OCI-M2 (cell line): ENCODE measurements at regions not wholly inside any gene's neighbourhood (a gene's known extent, or its start where the extent isn't known, plus 50 kb on each side); places are given as distances from the start of the nearest gene placed in this dataset.

Experiments used
- DNase-seq: peaks from one replicate; lab custom pipeline; 2025; ENCODE audit not compliant: unreplicated experiment; lab: John Stamatoyannopoulos, UW

DNA sequence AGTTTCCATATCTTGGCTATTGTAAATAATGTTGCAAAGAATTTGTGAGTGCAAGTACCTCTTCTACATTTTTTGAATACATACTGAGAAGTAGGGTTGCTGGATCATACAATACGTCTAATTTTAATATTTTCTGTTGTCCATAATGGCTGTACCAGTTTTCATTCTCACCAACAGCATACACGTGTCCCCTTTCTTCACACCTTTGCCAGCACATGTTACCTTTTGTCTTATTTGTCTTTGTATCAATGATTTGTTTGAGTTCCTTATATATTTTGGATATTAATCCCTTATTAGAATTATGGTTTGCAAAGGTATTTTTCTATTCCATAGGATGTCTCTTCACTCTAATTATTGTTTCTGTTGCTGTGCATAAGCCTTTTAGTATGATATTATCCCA is 904.3 kb downstream of the METTL15 start:
- no peak for DNase-seq

DNA sequence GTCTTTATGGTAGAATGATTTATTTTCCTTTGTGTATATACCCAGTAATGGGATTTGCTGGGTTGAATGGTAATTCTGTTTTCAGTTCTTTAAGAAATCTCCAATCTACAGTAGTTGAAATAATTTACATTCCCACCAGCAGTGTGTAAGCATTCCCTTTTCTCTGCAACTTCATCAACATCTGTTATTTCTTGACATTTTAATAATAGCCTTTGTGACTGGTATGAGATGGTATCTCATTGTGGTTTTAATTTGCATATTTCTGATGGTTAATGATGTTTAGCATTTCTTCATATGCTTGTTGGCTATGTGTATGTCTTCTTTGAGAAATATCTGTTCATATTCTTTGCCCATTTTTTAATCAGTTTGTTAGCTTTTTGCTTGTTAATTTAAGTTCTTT is 901.2 kb downstream of the METTL15 start:
- no peak for DNase-seq

DNA sequence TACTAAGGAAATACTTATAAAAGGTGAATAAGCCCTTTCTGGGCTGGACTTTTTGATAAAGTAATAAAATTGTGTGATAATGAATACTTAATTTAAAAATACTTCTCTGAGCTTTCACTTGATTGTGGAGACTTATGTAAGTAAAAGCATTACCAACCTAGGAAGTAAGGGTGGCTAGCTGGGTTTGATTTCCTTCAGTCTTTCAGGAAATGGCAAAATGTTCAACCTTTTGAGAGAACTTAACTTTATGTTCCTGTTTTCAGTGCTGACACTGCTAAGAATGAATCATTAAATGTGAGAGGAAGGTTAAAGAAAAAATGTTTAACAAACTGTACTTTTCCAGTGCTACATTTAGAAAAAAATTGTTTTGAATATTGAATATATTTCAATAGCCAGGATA is 900.3 kb downstream of the METTL15 start:
- no peak for DNase-seq

DNA sequence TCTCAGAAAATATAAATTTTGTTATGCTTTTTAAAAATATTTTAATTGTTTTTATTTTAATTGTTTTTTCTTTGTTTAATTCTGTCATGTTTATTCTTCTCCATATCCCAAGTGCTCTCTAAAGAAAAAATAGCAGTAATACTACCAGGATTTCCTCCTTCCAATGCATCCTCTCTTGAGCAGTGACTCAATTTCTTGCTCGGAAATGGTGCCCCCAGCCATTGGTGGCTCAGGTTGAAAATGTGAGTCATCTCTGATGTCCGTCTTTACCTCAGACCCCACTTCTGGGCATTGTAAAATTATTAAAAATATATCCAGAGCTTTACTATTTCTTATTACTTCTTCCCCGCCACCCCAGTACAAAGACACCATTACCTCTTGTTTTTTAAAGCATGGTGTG is 898.5 kb downstream of the METTL15 start:
- no peak for DNase-seq

DNA sequence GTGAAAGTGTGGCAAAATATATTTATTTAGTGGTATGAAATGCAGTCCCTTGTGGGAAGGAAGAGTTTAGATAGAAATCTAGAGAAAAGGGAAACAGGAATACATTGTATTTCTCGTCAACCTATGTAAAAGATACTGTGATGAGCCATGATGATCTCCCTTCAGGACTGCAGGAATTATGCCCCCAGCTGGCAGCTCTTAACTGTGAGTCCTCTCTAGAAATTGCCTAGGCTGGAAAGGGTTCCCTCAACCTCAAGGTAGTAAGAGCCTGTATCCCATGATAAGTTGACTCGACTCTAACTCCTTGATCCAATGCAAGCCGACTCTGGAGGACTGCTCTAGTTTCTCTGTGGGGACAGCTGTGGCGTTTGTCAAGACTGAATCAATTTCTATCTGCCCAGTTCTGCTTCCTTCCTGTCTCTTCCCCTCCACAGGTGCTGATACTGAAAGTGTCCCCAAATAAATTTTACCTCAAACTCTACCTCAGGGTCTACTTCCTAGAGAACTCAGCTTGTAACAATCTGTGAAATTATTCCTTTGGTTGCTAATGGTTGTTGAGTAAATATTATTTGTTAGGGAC is 897.3 kb downstream of the METTL15 start:
- no peak for DNase-seq

DNA sequence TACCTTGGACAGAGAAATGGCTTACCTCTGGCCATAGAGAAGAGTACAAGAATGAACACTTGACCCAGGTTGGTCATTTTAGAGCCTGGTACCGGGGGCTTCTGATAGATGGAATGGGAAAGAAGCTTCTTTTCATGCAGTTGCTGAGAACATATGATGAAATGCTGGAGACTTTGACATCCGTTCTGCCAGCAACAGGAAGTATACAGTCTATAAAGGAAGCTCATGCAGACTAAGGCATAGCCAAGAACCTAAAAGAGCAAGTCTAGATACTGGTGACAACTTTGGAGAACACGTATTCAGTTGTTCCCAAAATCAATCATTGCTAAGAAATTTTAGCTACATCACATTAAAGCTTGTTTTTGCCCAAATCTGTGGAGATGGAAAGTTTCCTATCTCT is 894.6 kb downstream of the METTL15 start:
- DNase-seq: no peak

DNA sequence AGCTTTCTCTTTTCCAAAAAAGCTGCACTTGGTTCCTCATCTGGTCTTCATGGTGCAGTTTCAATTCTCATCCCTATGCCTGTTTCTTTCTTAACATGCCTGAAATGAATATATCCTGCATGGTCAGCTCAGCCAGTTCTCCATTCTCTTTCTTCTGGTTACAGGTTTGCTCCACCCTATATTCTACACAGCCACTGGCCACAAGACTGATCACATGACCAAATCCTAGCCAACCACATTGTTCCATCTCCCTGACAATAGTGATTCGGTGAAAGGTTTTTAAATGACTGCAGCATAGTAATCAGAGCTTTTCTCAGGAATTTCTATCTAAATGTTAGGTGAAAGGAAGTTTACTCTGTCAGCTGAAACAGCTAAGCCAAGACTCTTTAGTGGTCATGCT is 891.4 kb downstream of the METTL15 start:
- DNase-seq: no peak

DNA sequence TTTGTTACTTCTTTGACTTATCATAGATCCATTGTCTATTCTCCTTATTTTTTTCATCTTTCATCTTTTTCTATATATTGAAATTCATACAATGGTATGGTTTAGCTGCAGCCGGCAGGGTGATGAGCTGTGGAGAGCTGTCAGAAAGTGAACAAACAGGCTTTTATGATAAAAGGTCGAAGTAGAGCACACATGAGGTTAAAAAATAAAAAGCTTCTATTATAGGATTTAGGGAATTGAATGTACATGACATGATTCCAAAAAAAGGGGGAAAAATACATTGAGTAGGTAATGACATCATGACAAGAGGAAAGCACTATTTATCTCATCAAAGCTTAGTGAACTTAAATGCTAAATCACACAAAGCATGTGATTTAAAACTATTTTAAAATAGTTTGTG is 884.8 kb downstream of the METTL15 start:
- DNase-seq: no peak

DNA sequence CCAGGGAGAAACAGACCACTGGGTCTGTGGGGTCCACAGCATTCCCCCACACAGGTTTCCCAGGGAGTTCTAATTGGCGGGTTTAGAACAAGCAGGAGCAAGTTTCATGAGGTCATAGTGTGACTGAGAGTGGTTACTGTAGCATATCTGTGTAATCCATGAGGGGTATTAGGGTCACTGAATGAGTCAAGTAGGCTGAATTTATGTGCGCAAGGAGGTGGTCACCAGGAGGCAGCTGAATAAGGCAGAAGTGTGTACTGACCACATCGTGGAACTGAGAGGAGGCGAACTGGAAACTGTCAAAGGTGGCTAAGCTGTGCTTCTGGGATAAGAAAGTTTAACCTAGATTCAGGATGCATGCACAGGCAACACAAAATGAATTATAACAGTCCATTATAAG is 876.0 kb downstream of the METTL15 start:
- DNase-seq: no peak

DNA sequence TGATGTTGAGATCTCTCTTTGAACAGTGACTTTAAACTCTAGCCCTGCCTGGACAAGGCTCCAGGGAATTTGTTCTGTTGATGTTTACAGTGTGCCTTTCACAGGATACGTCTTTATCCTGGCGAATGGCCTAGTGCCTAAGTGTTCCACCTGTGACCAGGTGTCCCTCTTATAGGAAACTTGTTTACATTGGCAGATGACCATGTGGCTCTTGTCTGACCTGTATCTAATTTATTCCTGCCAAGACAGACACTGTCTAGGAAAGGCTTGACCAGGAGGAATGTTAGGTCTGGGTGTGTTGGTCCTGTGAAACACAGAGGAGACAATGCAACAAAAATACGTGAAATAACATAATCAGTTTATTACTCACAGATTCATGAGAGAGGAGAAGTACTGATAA is 875.6 kb downstream of the METTL15 start:
- DNase-seq: no peak

DNA sequence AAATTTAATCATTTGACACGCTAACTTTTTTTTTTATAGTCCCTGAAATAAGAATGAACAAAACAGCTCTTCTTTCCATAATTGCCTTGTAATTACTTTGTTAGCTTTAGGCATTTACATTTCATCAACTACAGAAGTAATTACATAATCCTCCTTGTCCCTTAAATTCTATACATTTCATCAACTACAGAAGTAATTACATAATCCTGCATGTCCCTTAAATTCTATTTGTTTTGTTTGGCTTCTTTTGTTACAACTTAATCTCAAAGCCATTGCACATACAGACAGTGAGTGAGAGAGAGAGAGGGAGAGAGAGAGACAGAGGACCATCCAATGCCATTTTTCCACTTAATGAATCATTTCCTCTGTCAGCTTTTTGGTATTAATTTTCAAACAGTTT is 873.2 kb downstream of the METTL15 start:
- DNase-seq: no peak

DNA sequence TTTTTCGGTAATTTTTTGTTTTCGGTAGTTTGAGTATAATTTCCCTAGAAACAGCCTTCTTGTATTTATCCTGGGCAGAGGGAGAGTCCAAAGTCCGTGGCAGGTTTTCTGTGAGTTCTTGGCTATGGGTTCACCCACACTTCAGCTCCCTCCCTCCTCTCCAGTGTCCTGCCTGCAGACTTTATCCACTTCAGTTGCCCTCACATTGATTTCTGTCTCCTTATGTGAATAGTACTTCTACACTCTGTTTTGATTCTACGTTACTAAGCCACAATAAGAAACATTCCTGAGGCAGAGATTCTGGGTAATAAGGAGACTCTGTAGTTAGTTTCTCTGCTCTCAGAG is 868.6 kb downstream of the METTL15 start:
- no peak for DNase-seq

DNA sequence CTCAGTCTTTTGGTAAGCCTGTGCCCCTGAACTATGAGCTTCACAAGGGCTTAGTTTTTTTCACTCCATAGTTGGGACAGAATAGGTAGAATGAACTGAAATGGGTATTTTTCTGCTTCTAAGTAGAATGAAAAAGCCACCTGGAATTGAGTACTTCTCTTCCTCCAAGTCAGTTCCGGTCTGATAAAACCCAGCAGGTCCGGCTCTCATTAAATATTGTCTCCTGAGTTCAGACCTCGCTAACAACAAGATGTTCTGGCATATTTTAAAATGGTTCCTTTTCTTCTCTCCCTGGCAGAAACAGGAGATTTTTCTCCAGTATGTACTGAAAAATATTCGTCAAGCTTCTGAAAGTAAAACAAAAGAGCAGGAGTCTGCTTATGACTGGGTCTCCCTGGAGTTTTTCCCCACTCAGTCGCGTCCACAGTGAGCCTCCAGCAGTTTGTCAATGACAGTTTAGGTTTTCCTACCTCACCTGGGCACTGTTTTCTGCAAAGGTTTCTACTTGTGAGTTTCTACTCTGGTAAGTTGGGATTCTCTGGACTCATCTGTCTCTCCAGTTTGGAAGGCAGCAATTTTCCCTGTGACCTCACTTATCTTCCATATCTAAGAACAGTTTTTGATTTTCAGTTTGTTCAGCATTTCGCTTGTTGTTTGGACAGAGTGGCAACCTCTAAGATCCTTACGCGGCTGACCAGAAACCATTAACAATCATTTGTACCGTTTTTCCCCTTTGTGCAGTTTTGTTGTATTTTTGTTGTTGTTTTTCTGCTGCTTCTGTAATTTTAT is 868.0 kb downstream of the METTL15 start:
- no peak for DNase-seq

DNA sequence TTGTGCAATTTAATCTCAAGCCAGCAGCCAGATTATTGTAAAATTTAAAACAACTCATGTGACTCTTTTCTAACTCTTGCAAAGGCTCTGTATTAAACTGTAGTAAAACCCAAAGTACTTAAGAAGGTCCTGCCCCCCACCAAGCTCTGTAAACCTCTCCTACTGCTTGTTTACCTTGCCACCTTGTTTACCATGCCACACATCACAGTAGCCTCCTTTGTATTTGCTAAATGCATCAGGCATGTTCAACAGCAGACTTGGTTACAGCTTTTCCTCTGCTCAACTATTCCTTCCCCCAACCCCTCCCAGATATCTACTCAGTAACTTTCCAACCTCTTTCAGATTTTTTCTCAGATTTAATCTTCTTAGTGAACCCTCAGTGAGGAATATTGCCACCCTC is 861.6 kb downstream of the METTL15 start:
- no peak for DNase-seq

DNA sequence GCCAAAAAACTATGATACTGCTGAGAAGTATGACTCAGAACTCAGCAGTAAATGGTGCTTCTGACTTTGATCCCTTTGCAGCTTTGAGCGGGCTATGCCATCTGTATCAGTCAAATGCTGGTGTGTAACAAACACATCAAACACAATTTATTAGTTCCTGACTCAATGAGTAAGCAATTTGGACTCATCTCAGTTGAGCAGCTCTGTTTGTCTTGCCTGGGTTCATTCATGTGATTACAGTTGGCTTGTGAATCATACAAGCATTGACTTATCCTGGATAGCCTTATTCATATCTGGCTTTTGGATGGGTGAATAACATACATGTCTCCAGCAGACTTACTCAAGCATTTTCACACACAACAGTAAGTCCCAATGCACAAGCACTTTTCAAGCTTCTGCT is 858.8 kb downstream of the METTL15 start:
- no peak for DNase-seq

DNA sequence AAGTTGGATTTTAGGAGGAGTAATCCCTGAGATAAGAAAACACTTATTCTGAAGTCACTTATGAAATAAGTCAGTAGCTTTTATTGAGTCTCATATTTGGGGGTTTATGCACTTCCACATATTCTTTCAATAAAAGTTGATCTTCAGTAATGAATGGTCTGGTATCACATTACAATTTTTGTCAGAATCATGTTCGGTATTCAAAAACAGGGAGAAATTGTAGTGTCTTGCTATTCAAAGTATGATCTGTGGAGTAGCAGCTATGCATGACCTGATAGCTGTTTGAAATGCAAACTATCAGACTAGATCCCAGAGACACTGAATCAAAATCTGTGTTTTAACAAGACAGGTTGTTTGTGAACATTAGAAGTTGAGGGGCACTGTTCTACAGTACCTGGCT is 857.6 kb downstream of the METTL15 start:
- DNase-seq: no peak

DNA sequence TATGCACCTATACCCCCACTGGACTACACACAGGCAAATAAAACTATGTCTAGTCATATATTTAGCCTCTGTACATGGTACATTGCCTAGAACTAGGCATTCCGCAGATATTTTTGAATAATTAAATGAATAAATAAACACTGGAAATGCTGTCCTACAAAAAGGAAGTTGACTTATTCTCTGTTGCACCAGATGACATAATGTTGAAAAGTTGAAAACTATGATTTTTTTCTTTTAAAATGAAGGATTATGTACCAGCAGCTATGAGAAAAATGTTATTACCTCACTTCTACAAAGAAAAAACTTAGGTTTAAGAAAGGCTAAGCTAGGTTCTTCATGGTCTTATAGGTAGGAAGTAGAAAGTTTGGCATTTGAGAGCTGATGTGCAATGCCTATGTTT is 856.6 kb downstream of the METTL15 start:
- no peak for DNase-seq

DNA sequence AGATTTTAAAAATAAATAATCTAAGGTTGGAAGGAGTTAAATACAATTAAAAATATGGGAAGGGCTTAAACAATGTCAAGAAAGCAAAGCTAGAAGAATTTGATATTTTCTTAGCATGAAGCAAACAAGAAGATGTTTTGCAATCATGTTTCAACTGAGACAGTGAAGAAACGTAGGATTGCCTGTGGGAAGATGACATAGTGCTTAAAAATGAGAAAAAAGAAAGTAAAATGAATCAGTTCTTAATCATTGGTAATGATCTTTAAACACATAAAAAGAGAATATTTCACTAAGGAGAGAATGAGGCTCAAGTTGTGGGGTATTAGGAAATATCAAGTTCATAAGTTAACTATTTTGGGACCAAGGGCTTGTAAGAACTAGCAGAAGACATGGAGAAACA is 855.0 kb downstream of the METTL15 start:
- DNase-seq: no peak

DNA sequence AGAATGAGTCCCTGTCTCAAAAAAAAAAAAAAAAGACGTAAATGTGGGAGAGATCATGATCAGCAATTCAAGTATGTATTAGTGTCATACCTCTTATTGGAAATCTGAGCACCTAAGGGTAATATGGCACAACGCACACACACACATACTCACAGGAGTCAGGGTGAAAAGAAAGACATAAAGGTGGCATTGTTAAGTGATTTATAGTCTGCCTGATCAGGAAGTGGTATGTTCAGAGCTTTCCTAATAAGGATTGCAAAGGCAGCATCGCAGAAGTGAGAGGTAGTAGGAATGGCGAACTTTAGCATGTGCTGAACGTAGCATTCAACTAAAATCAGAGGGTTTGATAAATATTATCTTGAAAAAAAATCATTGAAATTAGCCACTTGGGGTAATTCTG is 854.3 kb downstream of the METTL15 start:
- no peak for DNase-seq

DNA sequence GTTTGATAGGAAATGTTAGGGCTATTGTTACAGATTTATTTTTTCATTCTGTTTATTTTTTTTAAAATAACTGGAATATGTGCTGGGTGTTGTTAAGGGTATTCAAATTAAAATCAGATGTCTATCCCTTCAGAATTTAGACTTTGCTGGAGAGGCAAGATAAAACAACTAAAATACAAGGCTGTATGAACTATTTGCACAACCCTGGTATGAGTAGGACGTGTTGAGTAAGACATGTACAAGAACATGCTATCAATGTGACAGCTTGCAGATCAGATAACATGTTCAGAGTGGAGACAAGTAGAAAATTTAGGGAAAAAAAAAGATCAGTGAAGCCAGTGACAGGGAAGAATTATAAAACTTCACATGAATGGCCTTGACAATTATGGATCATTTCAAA is 853.5 kb downstream of the METTL15 start:
- no peak for DNase-seq

DNA sequence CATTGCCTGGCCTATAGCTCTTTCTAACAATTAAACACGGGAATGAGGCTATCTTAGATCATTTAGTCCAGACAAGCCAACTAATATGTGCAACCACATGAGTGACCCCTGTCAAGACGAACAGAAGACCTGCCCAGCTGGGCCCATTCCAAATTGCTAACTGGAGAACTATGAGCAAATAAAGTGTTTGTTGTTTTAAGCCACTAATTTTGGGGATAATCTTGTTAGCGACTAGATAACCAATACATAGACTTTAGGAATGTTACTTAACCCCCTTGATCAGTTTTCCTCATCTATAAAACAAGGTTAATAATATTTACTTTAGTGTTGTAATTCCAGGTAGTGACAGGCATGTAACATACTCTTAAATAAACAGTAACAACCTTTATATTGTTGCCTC is 848.3 kb downstream of the METTL15 start:
- DNase-seq: no peak

DNA sequence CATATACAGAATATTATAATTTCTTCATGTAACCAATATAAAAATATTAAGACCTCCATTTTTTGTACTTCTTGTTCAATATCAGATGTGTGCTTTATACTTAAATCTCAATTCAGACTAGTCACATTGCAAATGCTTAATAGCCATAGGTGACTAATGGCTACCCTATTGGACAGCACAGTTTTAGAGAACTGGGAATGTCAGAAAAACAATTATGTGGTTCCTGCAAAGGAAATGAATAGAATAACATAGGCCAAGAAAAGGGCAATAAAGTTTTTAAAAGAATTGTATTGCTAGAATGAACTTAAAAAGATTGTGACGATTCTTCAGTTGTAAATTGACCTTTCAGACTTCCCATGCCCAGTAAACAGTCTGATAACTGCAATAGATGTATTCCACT is 843.0 kb downstream of the METTL15 start:
- no peak for DNase-seq

DNA sequence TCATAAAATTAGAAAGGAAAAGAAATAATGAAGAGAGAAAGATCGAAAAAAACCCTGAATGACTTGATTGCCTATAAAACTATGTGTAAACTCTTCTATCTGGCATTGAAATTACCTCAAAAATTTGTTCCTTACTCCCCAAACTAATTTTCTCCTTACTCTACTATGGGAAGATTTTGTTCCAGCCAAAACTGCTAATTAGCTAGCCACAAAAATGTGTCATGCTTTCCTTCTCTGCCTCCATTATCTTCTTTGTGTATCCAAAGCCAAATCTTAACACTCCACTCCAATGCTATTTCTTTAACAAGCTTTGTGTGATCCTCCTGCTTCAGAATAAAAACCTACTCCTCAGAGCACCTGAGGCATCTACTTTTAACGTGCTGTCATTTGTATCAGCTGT is 831.2 kb downstream of the METTL15 start:
- DNase-seq: no peak
